ENCODE measurements at regions not wholly inside any gene's neighbourhood (a gene's known extent, or its start where the extent isn't known, plus 50 kb on each side); places are given as distances from the start of the nearest gene placed in this dataset.

DNA sequence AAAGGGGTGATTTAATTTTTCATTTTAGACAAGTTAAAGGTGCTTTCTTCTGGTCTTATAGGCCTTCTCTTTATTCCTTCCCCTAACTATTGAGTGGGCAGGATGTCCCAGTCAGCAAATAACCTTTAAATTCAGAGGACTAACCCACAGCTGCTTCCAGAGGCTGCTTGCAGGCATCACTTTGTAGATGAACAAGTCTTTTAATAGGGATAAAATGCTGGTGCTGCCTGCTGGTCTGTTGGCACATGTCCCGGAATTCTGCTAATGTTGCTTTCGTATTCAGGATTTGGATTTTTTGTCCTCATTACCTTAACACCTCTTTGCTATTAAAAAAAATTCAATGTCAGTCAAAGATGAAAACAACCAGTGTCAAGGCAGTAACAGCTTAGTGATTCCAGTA is 132.7 kb upstream of the KL start:
- TF ChIP-seq, protein P1, sequence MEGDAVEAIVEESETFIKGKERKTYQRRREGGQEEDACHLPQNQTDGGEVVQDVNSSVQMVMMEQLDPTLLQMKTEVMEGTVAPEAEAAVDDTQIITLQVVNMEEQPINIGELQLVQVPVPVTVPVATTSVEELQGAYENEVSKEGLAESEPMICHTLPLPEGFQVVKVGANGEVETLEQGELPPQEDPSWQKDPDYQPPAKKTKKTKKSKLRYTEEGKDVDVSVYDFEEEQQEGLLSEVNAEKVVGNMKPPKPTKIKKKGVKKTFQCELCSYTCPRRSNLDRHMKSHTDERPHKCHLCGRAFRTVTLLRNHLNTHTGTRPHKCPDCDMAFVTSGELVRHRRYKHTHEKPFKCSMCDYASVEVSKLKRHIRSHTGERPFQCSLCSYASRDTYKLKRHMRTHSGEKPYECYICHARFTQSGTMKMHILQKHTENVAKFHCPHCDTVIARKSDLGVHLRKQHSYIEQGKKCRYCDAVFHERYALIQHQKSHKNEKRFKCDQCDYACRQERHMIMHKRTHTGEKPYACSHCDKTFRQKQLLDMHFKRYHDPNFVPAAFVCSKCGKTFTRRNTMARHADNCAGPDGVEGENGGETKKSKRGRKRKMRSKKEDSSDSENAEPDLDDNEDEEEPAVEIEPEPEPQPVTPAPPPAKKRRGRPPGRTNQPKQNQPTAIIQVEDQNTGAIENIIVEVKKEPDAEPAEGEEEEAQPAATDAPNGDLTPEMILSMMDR (conservative IDR thresholded peaks at IDR 0.05 in 1 of 2, IDR thresholded peaks at IDR 0.05 in 1 of 2; ENCODE audit: low read depth in 1 of 2, low read length in 2 of 2) = no peak
- TF ChIP-seq EZH2 (IDR thresholded peaks at IDR 0.05; ENCODE audit: low read length, missing control alignments) = no peak
